ENCODE measurements at regions not wholly inside any gene's neighbourhood (a gene's known extent, or its start where the extent isn't known, plus 50 kb on each side); places are given as distances from the start of the nearest gene placed in this dataset.

GRCh38 chr5:117856713-117857112, 1131.6 kb downstream of the DTWD2 start:
- TF ChIP-seq, protein P1, sequence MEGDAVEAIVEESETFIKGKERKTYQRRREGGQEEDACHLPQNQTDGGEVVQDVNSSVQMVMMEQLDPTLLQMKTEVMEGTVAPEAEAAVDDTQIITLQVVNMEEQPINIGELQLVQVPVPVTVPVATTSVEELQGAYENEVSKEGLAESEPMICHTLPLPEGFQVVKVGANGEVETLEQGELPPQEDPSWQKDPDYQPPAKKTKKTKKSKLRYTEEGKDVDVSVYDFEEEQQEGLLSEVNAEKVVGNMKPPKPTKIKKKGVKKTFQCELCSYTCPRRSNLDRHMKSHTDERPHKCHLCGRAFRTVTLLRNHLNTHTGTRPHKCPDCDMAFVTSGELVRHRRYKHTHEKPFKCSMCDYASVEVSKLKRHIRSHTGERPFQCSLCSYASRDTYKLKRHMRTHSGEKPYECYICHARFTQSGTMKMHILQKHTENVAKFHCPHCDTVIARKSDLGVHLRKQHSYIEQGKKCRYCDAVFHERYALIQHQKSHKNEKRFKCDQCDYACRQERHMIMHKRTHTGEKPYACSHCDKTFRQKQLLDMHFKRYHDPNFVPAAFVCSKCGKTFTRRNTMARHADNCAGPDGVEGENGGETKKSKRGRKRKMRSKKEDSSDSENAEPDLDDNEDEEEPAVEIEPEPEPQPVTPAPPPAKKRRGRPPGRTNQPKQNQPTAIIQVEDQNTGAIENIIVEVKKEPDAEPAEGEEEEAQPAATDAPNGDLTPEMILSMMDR (IDR thresholded peaks at IDR 0.05; ENCODE audit: extremely low read depth in 1 of 2, insufficient read depth in 1 of 2, low read depth in 1 of 2, low read length in 2 of 2), result no peak
- TF ChIP-seq EZH2 (IDR thresholded peaks at IDR 0.05; ENCODE audit: borderline replicate concordance, low read depth, low read length, severe bottlenecking), result no peak
- TF ChIP-seq POLR2A (IDR thresholded peaks at IDR 0.05; ENCODE audit: low read depth, low read length), result no peak
- TF ChIP-seq, protein P2, sequence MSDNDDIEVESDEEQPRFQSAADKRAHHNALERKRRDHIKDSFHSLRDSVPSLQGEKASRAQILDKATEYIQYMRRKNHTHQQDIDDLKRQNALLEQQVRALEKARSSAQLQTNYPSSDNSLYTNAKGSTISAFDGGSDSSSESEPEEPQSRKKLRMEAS (IDR thresholded peaks at IDR 0.05; ENCODE audit: insufficient read depth, insufficient read length), result no peak
- TF ChIP-seq POLR2AphosphoS5 (IDR thresholded peaks at IDR 0.05; ENCODE audit: insufficient read depth, low read depth, low read length), result no peak
- TF ChIP-seq GATA2 (IDR thresholded peaks at IDR 0.05; ENCODE audit: insufficient read depth, insufficient read length, low read depth, low read length), result no peak
